Body of pancreas (tissue), 4 donors: ENCODE measurements at regions not wholly inside any gene's neighbourhood (a gene's known extent, or its start where the extent isn't known, plus 50 kb on each side); places are given as distances from the start of the nearest gene placed in this dataset.

Experiments
- ATAC-seq: fragments of 150-250 bp; one replicate; pipeline ENCODE4 v1.9.1; 2016
- DNase-seq, 4 donors: peaks; one replicate each; pipeline ENCODE4 v3.0.0-alpha.2; 2019
- H3K27ac ChIP-seq, 4 donors: fragments of 200-600 bp; sonication (generic); 1 replicate in 3 of 4; 2 replicates in 1 of 4; pipeline versions ENCODE4 v1.5.1 to v1.6.1; 2016 to 2019; ENCODE audit warnings: mild to moderate bottlenecking in 1 of 4, mixed read lengths in 1 of 4, moderate library complexity in 1 of 4
- H3K27me3 ChIP-seq, 2 donors: fragments of 200-600 bp; sonication (generic); one replicate each; pipeline ENCODE4 v1.6.0; 2016; ENCODE audit warnings: mild to moderate bottlenecking in 1 of 2
- H3K36me3 ChIP-seq, 2 donors: fragments of 200-600 bp; sonication (generic); replicated peaks in 1 of 2; 2 replicates each; pipeline ENCODE4 v1.5.1; 2016; ENCODE audit warnings: low read depth in 2 of 2; ENCODE audit not compliant: insufficient read depth in 1 of 2
- H3K4me1 ChIP-seq: fragments of 200-600 bp; sonication (generic); one replicate; pipeline ENCODE4 v1.6.0; 2016
- H3K4me3 ChIP-seq, 2 donors: fragments of 200-600 bp; sonication (generic); 1 replicate in 1 of 2; 2 replicates in 1 of 2; pipeline ENCODE4 v1.5.1; 2016 to 2019
- H3K9me3 ChIP-seq, 3 donors: fragments of 200-600 bp; sonication (generic); 1 replicate in 2 of 3; 2 replicates in 1 of 3; pipeline ENCODE4 v1.5.1; 2016
- CTCF ChIP-seq, 7 experiments: fragments of 450-650 bp in 4 of 7; fragments of 200-600 bp in 3 of 7; sonication (generic) in 3 of 7; IDR thresholded peaks; one replicate each; pipeline ENCODE4 v1.5.1; 2016 to 2019; ENCODE audit warnings: antibody characterized with exemption in 7 of 7
- POLR2A ChIP-seq, 3 donors: fragments of 450-650 bp; IDR thresholded peaks; one replicate each; pipeline ENCODE4 v1.6.1; 2016; ENCODE audit warnings: antibody characterized with exemption in 3 of 3, mild to moderate bottlenecking in 2 of 3
- WGBS, 2 donors: methylation state at CpG; one replicate each; pipeline ENCODE4 v1.1.5; 2017; 5-methylcytosine and 5-hydroxymethylcytosine counted together
- intact Hi-C: fragments of 100-400 bp; cut with DNase I; formaldehyde crosslinking; loops from one replicate; pipeline ENCODE4 v1.15.1; 2023

GRCh38 chr15:70306081-70306480 lies 208.4 kb upstream of the TLE3 start:
- TF ChIP-seq POLR2A (IDR thresholded peaks at IDR 0.05) (no peak), CTCF (IDR thresholded peaks at IDR 0.05) (no peak)
- Histone ChIP-seq H3K9me3 (no peaks in the 10 kb centered on the region), H3K27ac (no peak overlapping the region), H3K4me3 (no peak overlapping the region), H3K27me3 (no peaks in the 10 kb centered on the region), H3K4me1 (no peaks in the 10 kb centered on the region), H3K36me3 (no peaks in the 10 kb centered on the region)
- WGBS, 2 donors = 57 to 66% methylated on average over 6 of the region's 6 CpGs
- DNase-seq (no peak), ATAC-seq (no peak)
- intact Hi-C loops = no loop called here

- Histone ChIP-seq H3K4me3 (no peak overlapping the region), H3K4me1 (no peaks in the 10 kb centered on the region), H3K36me3 (no peaks in the 10 kb centered on the region), H3K27me3 (no peaks in the 10 kb centered on the region), H3K9me3 (no peaks in the 10 kb centered on the region), H3K27ac (no peak overlapping the region)
- no peak for TF ChIP-seq POLR2A (IDR thresholded peaks at IDR 0.05)
- TF ChIP-seq CTCF (IDR thresholded peaks at IDR 0.05) = no peak
- 91 to 93% methylated on average over 3 to 4 of the region's 4 CpGs for WGBS, 2 donors
- ATAC-seq = no peak
- DNase-seq = no peak
- intact Hi-C loops = no loop called here
Observed at GRCh38 chr15:70303981-70304380, 206.3 kb upstream of the TLE3 start.

GRCh38 chr15:70302360-70302759 lies 204.6 kb upstream of the TLE3 start:
- 78 to 88% methylated on average over 1 of the region's 1 CpG for WGBS, 2 donors
- ATAC-seq (no peak), DNase-seq (no peak)
- H3K27me3 ChIP-seq = no peaks in the 10 kb centered on the region
- intact Hi-C loops = no loop called here
- no peaks in the 10 kb centered on the region for H3K9me3 ChIP-seq
- TF ChIP-seq POLR2A (IDR thresholded peaks at IDR 0.05) = no peak
- TF ChIP-seq CTCF (IDR thresholded peaks at IDR 0.05) = no peak
- H3K4me3 ChIP-seq = no peak overlapping the region
- H3K4me1 ChIP-seq = no peaks in the 10 kb centered on the region
- H3K27ac ChIP-seq = no peak overlapping the region
- H3K36me3 ChIP-seq = no peaks in the 10 kb centered on the region

- TF ChIP-seq POLR2A (IDR thresholded peaks at IDR 0.05) (no peak), CTCF (IDR thresholded peaks at IDR 0.05) (no peak)
- no peak for DNase-seq
- intact Hi-C loops = no loop called here
- Histone ChIP-seq H3K9me3 (no peaks in the 10 kb centered on the region), H3K27ac (no peak overlapping the region), H3K36me3 (no peaks in the 10 kb centered on the region), H3K4me3 (no peak overlapping the region), H3K4me1 (no peaks in the 10 kb centered on the region), H3K27me3 (no peaks in the 10 kb centered on the region)
- WGBS, 2 donors = 79 to 90% methylated on average over 4 to 5 of the region's 5 CpGs
- ATAC-seq = no peak
Observed at GRCh38 chr15:70301396-70301795, 203.7 kb upstream of the TLE3 start.

GRCh38 chr15:70299931-70300869 lies 202.5 kb upstream of the TLE3 start:
- H3K4me3 ChIP-seq = no peak overlapping the region
- intact Hi-C loops = no loop called here
- H3K27ac ChIP-seq = no peak overlapping the region
- H3K9me3 ChIP-seq = no peaks in the 10 kb centered on the region
- TF ChIP-seq CTCF (IDR thresholded peaks at IDR 0.05) (no peak), POLR2A (IDR thresholded peaks at IDR 0.05) (no peak)
- WGBS, 2 donors = 82 to 89% methylated on average over 12 to 13 of the region's 13 CpGs
- no peak for DNase-seq
- no peaks in the 10 kb centered on the region for H3K4me1 ChIP-seq
- no peaks in the 10 kb centered on the region for H3K27me3 ChIP-seq
- no peaks in the 10 kb centered on the region for H3K36me3 ChIP-seq
- ATAC-seq = no peak
